HTR-8/SVneo (cell line): ENCODE measurements at regions not wholly inside any gene's neighbourhood (a gene's known extent, or its start where the extent isn't known, plus 50 kb on each side); places are given as distances from the start of the nearest gene placed in this dataset.

Source experiments
- DNase-seq: peaks from one replicate; pipeline ENCODE4 v3.0.0; 2011; ENCODE audit warnings: low spot score, mixed read lengths; ENCODE audit not compliant: insufficient read length
- FAIRE-seq: peaks from 2 replicates; lab custom pipeline; 2011; peaks lifted over from hg19 to GRCh38; lab: Jason Lieb, UNC

DNA sequence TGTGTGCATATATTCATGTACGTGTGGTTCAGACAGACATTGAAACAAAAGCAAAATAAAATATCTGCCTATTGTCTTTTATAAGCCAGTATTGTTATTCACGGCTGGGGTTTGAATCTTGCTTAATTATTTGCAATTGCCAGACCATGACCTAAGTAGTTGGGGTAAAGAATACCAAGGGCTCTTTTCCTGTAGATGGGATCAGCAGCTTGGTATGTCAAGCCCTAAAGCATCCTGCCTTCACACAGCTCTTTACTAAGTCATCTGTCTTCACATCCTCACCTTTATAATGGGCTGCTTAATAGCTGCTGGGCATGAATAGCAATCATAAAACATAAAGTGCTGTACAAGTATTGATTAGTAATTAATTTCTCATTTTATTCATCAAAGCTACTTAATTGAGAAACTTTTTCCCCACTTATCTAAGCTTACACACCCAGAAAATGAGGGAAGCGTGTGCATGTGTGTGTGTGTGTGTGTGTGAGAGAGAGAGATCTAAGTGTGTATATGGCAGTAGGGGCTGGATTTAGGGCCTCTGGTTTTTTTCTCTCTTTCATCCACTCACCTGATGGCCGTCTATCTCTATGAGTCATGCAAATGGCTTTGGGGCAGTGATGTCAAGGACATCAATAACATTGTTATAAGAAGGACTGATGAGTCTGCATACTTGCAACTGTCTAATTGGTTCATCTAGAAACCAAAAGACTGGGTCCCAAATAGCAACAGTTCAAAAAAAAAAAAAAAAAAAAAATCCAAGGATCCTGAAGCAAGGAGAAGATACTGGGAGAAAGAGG is 244.1 kb upstream of the TNP1 start:
- FAIRE-seq (no peak), DNase-seq (no peak)

DNA sequence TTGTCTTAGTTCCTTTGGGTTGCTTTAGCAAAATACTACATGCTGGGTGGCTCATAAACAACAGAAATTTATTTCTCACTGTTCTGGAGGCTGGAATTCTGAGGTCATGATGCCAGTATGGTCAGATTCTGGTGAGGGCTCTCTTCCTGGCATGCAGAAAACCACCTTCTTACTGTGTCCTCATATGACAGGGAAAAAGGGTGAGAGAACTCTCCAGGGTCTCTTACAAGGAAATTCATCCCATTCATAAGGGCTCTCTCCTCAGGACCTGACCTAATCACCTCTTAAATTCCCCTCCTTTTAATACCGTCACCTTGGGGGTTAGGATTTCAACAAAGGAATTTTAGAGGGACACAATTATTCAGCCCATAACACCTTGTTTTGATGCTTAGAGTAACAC is 243.1 kb upstream of the TNP1 start:
- DNase-seq, result no peak

DNA sequence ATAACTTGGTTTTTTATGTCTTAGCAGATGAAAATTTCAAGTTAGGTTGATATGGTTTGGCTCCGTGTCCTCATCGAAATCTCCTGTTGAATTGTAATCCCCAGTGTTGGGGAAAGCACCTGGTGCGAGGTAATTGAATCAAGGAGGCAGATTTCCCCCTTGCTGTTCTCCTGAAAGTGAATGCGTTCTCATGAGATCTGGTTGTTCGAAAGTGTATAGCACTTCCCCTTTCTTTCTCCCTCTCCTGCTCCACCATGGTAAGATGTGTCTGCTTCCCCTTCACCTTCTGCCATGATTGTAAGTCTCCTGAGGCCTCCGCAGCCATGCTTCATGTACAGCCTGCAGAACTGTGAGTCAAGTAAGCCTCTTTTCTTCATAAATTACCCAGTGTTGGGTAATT is 242.1 kb upstream of the TNP1 start:
- DNase-seq, result no peak
- FAIRE-seq, result no peak

More for the DNA sequence above, 243.1 kb upstream of the TNP1 start:
- no peak for FAIRE-seq

DNA sequence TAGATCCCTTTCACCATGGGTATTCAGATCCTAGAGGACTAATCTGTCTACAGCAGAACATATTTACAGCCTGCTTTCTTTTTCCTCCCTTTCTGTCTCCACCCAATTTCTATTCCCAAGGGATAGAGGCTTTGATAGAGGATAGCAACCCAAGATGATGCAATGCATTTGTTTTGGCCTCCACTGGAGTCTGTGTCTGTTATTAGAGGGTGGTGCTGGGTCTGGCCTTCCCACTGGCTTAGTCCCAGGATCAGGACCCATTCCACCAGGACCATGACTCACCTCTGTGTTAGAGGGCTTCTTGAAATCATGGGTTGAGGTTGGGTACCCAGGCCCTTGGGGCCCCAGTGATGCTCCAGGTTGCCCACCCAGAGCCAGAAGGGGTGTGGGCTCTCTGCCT is 239.7 kb upstream of the TNP1 start:
- no peak for DNase-seq
- FAIRE-seq, result no peak

DNA sequence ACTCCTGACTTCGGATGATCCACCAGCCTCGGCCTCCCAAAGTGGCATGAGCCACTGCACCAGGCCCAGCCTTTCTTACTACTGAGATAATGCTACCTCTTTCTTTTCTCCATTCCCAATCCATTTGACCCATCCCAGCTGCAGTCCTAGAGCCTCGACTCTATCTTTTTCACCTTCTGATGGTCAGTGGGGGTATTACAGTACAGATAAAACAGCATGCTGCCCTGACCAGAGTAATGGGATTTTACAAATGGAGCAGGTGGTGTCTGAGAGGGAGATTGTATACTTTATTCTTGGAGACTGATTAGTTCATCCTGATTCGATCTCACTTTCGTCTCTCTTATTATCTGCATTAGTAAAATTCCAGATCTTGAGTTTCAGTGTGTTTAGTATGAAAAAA is 238.6 kb upstream of the TNP1 start:
- DNase-seq (no peak), FAIRE-seq (no peak)

DNA sequence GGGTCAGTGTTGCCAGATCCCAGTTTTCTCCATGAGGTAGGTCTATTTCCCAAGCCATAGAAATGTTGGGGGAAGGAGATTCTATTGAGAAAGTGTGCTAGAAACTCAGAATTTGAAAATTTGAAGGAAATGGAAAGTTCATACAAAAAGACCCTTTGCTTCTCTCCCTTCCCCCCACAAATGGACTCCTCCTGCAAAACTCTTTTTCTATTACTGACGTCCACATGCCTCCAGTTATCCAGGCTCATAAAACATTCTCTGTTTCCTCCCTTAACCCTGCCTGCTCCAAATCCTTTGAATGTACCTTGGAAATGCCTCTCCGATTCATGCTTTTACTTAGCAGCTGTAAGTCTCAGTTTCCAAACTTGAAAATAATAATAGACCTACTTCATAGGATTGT is 237.5 kb upstream of the TNP1 start:
- no peak for DNase-seq

DNA sequence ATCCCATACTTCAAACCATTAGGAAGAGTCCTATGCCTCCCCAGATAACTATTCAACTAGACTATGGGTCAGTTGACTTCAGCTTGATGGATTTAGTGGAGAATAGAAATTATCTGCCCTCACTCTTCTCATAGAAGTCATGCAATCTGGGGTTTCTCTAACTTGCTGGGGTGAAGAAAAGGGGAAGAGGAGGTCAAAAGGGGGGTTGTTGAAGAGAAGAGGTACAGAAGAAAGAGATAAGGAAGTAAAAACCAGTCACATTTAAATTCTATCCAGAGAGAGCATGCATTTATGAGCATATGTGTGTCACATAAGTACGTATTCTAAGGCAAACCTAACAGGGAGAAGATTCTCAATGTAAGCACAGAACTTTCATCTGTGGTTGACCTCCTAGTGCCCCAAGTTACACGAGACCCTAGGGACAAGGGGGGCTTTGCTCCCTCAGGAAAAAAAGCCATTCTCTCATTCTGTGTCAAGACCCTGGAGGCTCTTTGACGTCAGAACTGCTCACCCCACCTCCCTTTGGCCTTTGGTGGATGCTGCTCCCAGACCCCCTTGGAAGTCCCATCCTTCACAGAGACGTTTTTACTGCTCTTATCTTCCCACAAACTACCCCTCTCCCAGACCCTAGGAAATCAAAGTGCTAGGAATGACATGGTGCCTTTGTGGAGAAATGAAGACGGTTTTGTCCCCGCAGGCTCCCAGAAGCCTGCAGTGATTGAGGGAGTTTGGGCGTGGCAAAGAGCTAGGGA is 236.8 kb upstream of the TNP1 start:
- DNase-seq (no peak), FAIRE-seq (no peak)

More for the DNA sequence above, 237.5 kb upstream of the TNP1 start:
- no peak for FAIRE-seq

DNA sequence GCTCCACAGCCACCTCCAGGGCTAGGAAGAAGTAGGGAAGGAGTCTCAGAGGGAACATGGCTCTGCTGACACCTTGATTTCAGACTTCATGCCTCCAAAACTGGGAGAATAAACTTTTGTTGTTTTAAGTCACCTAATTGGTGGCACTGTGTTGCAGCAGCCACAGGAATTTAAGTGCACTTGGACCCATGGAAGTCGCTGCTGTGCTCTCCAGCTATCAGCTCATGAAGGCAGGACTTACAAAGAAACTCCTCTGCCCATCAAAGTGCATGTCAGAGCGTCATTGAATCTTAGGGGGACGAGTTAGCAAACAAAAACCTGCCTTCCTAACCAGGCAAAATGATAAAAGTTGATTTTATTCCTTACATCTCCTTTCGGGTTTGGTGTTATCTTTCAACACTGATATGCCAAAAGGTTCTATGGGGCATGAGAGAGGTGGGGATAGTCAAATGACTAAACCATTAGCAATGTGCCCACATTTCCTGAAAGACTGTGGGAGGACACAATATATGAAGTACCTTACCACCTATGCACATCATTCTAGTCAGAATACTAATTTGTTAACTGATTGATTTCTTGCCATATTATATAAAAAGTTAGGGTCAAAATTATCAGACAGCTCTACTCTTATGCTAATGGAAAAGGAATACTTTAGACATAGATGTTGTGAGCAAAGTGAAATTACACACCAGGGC is 235.8 kb upstream of the TNP1 start:
- no peak for FAIRE-seq
- no peak for DNase-seq

DNA sequence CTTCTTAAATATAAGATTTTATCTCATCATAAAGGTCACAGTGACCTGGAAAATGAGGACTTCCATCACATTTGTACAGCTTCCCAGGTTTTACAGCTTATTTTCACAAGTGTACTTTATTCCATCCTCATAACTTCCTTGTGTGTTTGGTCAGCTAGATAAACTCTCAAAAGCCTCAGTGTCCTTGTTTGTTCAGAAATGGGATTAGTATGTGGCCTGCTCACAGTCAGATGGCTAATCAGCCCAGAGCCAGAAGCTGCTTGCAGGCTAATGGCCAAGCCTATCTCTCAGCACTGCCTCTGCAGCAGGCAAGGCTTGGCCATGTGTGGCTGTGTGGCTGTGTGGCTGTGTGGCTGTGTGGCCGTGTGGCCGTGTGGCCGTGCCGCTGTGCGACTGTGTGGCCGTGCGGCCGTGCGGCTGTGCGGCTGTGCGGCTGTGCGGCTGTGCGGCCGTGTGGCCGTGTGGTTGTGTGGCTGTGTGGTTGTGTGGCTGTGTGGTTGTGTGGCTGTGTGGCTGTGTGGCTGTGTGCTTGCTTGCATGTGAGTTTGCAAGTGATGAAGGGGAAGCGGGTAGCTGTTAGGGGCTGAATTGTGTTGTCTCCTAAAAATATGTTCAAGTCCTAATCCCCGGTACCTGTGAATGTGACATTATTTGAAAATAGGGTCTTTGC is 233.0 kb upstream of the TNP1 start:
- no peak for DNase-seq
- FAIRE-seq, result peak; percentile 72

DNA sequence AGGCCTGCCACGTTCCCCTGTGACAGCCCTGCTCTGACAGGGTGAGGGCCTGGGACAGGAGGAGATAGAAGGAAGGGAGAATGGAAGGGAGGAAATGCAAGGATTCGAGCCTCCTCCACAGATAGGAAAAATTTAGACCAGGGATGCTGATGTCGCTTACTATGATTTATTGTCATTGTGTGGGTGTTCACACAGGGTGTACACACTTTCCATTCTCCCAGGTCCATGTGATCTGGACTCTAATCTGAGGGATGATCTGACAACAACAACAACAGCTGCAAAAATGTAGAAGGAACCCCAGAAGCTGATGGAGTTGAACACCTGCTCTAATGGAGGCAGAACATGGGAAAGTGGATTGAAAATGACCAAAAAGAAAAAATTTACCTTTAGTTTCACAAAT is 231.7 kb upstream of the TNP1 start:
- FAIRE-seq (no peak), DNase-seq (no peak)

DNA sequence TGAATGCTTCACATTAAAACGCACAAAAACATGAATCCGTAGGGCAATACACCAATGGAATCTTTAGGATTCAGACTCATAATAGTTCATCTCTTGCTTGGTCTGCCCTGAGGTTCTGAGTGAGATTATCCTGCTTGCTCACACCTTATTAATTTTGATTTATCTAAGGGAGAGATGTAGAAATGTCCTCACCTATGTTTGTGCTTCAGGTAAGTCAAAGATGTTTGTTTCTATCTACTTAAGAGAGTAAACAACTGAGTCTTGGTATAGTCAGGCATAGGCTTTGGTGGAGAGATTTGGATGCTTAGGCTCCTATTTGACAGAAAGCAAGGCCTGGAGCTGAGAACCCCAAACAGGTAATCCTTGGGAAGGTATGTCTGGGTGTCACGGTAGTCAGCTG is 231.0 kb upstream of the TNP1 start:
- FAIRE-seq (no peak), DNase-seq (no peak)

DNA sequence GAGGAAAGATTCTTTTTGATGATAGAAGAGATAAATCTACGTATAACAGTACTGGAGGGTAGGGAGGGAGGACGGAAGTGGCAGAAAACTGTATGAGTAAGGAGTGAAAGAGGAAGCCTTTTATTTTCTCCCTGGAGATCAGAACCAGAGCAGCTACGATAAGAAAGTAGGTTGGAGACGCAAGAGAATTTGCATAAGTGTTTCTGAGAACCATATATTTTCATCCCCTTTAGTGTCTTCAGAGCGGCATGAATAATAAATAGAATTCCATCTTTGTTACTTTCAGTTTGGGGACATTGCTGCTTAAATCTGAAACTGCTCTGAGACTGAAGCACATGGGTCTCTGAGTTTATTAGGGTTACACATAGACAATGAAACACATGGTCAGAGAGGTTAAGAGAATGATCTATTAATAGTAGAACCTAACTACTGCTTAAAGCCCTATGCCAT is 230.2 kb upstream of the TNP1 start:
- FAIRE-seq (no peak), DNase-seq (no peak)

DNA sequence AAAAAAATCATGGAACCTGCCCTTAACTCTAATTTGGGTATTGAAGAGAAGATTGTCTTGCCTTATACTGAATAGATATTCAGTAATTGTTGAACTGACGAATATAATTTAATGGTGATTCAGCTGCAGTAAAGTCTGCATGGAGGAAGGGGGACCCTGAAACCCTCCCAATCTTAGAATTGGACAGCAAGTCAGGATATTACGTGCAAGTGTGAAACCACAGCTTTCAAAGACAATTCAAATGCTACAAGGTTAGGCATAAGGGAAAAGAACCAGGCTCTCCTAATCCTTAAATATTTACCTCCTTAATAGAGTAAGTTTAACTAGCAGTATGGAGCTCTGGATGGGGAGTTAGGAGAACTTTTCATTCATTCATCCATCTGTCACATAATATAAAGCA is 226.9 kb upstream of the TNP1 start:
- FAIRE-seq (no peak), DNase-seq (no peak)

DNA sequence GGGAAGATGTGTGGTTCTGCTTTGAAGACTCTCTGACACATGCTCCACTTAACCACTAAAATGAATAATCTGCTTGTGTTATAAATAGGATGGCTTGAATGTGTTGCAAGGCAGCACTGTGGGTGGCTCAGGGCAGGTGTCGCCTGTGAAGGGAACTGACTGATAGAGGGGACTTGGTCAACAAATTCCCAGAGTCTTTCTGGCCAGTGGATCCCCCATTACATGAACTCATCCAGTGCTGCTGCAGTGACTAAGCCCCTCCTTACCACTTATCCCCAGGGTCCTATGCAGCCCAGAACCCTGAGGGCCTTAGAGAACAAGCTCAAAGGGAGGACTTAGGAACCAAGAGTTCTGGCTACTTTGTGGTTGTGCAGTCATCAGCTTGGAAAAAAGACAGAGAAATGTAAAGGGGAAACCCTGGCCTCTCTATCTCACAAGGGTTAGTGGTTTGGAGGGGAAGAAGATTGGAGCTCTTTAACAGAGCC is 226.2 kb upstream of the TNP1 start:
- DNase-seq, result no peak
- FAIRE-seq, result no peak

DNA sequence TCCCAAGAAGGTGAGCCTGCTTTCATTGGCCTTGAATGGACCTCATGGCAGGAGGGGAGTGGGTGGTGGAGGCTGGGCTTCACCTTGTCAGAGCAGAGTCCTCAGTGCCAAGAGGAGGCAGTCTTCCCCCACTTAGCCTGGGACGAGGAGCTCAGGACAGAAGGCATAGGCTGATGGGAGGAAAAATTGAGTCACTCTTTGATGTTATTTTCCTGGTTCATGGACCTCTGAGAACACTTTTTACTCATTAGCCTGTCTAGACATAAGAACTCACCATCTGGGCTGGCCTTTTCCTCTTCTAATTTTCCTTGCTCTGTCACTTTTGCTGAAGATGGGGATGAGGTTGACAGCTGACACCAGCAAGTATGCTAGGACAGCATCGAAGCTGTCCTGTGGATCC is 225.7 kb upstream of the TNP1 start:
- no peak for FAIRE-seq
- DNase-seq, result no peak

DNA sequence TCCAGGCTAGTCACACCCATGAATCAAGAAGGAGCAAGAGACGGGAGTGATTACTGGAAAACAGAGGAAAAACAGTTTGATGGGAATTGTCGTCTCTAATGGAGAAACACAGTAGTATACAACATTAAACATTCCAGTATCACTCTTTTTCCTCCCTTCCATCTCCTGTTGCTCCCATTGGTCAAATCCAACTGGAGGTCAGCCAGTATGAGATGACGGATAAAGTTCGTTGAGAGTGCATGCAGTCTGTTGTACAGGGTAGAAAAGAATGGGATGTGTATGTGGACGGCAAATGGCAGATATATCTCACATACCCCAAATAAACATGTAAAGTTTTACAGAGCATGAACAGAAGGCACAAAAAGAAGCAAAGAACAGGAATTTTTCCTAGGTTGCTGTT is 221.9 kb upstream of the TNP1 start:
- FAIRE-seq, result no peak
- DNase-seq, result no peak

DNA sequence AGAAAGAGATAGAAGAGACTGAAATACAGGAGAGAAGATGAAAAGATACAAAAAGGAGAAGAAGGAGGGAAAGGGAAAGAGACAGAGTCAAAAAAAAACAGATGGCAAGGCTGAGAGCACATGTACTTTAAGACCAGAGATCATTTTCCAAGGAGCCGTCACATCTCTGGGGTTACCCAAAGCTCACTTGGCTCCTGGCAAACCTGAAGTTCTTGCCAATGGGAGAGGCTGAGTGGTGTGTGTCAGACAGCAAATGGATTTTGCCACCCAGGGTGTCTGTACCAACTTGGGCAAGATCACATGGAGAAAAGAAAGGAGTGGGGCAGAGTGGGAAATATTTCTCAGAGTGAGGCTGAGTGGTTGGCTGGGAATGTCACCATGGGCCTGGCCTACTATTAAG is 219.3 kb upstream of the TNP1 start:
- DNase-seq, result no peak
- no peak for FAIRE-seq

DNA sequence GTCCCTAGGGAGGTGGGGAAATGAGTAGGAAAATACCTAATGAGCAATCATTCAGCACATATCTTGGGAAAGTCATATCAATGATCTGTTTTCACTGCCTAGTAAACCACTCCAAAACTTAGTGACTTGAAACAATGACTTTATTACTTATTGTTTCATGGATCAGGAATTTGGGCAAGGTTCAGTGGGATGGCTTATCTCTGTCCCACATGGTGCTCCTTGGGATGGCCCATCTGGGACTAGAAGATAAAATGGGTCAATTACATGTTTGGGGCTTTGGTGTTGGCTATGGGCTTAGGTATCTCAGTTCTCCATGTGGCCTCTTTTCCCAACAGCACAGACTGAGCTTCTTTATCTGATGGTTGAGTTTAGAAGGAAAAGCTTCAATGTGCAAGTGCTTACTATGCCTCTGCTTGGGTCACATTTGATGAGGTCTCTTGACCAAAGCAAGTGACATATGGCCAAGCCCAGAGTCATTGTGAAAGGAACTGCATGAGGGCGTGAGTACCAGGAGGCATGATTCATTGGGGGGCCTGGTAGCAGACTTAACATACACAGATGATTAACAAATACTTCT is 218.1 kb upstream of the TNP1 start:
- no peak for DNase-seq
- no peak for FAIRE-seq

DNA sequence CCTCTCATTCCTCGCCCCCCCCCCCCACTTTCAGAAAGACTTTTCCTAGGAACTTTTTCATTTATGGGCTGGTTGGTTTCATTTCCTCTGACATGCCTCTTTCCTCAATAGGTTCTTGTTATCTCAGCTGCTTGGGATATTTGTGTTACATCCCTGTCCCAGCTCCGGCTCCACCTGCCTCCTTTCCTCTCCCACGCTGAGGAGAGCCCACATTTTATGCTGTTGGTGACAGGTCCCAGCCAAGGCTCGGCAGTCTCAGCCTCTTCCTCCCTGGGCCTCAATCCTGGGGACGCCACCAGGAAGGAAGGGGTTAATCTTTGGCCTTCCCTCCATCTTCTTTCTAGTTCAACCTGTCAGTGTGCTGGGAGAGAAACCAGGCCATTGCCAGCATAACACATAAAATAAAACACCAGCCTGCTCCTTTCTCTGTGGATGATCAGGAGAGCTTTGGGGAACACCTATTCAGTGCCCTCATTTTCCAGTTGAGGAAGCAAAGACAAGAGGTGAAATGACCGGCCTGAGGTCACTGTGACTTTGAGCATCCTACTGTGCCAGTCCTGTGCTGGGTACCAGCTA is 216.9 kb upstream of the TNP1 start:
- FAIRE-seq, result no peak
- DNase-seq, result no peak

DNA sequence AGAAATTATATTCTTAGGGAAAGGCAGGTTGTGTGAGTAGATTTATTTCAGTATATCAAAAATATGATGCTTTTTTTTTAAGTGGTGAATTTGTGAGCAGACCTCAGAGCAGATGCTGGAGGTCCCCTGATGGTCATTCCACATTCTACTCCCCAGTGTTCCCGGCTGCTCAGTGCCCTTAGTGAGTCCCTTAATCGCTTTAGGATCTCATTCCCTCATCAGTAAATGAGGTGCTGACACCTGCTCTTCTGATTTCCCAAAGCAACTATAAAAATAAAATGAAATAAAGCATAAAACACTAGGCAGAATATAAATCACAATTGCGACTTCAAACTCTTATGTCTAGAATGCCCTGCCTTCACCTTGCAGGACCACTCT is 216.2 kb upstream of the TNP1 start:
- FAIRE-seq (no peak), DNase-seq (no peak)
